GM21447 (cell line): ENCODE measurements at regions not wholly inside any gene's neighbourhood (a gene's known extent, or its start where the extent isn't known, plus 50 kb on each side); places are given as distances from the start of the nearest gene placed in this dataset.
"Not testable (repeated sequence)": the region's sequence is repeated elsewhere in the genome, so short reads cannot be mapped to it uniquely, and the experiment has no call there.

Source experiments
- ATAC-seq: cut with Tn5 transposase; IDR thresholded peaks from one replicate; pipeline ENCODE4 v1.9.1; 2021; ENCODE audit not compliant: unreplicated experiment

- ATAC-seq: no peak
These were observed 74.9 kb downstream of the ALG10 start for GRCh38 chr12:34097213-34097612.

GRCh38 chr12:34105392-34105933, 83.2 kb downstream of the ALG10 start:
- ATAC-seq: no peak

GRCh38 chr12:34106172-34106571, 83.9 kb downstream of the ALG10 start:
- ATAC-seq: no peak

GRCh38 chr12:34107016-34107415, 84.7 kb downstream of the ALG10 start:
- no peak for ATAC-seq

GRCh38 chr12:34107781-34108404, 85.6 kb downstream of the ALG10 start:
- no peak for ATAC-seq

GRCh38 chr12:34108405-34108803, 86.1 kb downstream of the ALG10 start:
- ATAC-seq: no peak

- ATAC-seq: no peak
These were observed 86.7 kb downstream of the ALG10 start for GRCh38 chr12:34108967-34109366.

GRCh38 chr12:34109390-34109789, 87.1 kb downstream of the ALG10 start:
- ATAC-seq: no peak

GRCh38 chr12:34109909-34110531, 87.7 kb downstream of the ALG10 start:
- ATAC-seq: not testable (repeated sequence)

- ATAC-seq: no peak
These were observed 97.1 kb downstream of the ALG10 start for GRCh38 chr12:34119366-34119765.

GRCh38 chr12:34121360-34121759, 99.1 kb downstream of the ALG10 start:
- ATAC-seq: no peak

- ATAC-seq: peak; percentile 66
These were observed 100.8 kb downstream of the ALG10 start for GRCh38 chr12:34123092-34123491.

- no peak for ATAC-seq
These were observed 102.3 kb downstream of the ALG10 start for GRCh38 chr12:34124608-34125007.

- no peak for ATAC-seq
These were observed 103.9 kb downstream of the ALG10 start for GRCh38 chr12:34126239-34126641.

- ATAC-seq: no peak
These were observed 104.5 kb downstream of the ALG10 start for GRCh38 chr12:34126805-34127204.

GRCh38 chr12:34127379-34127778, 105.1 kb downstream of the ALG10 start:
- ATAC-seq: not testable (repeated sequence)

- no peak for ATAC-seq
These were observed 120.1 kb downstream of the ALG10 start for GRCh38 chr12:34142430-34142829.

- no peak for ATAC-seq
These were observed 128.7 kb downstream of the ALG10 start for GRCh38 chr12:34151019-34151418.

GRCh38 chr12:34163443-34163842, 141.1 kb downstream of the ALG10 start:
- ATAC-seq: no peak

- ATAC-seq: no peak
These were observed 144.2 kb downstream of the ALG10 start for GRCh38 chr12:34166427-34167060.

- not testable (repeated sequence) for ATAC-seq
These were observed 146.2 kb downstream of the ALG10 start for GRCh38 chr12:34168507-34168906.

GRCh38 chr12:34186492-34186891, 164.2 kb downstream of the ALG10 start:
- ATAC-seq: no peak
